ENCODE measurements at regions not wholly inside any gene's neighbourhood (a gene's known extent, or its start where the extent isn't known, plus 50 kb on each side); places are given as distances from the start of the nearest gene placed in this dataset.

- DNase-seq = no peak
- intact Hi-C loops (cut with DNase I; ENCODE audit: low total_unique reads) = no loop called here
- H3K27me3 ChIP-seq (replicated peaks in 1 of 7) = peaks cover 0 to 11% (median 0%) of the 10 kb centered on the region in 7 donors
- H3K4me3 ChIP-seq = no peak overlapping the region
- no peaks in the 10 kb centered on the region for H3K36me3 ChIP-seq
- WGBS, 5 donors = 64 to 68% (median 67%) methylated on average over 7 of the region's 7 CpGs
- peak overlapping the region in 3 of 8 donors; percentile 1 to 46 (median 23) for H3K27ac ChIP-seq
- peaks cover 0 to 9% (median 6%) of the 10 kb centered on the region in 6 donors for H3K4me1 ChIP-seq
- H3K9me3 ChIP-seq = no peaks in the 10 kb centered on the region
- TF ChIP-seq CTCF (IDR thresholded peaks at IDR 0.05 in 8 of 11, conservative IDR thresholded peaks at IDR 0.05 in 3 of 11) = no peak
- TF ChIP-seq POLR2A (IDR thresholded peaks at IDR 0.05) = no peak
- TF ChIP-seq POLR2AphosphoS5 (IDR thresholded peaks at IDR 0.05) = no peak
These were observed 141.6 kb upstream of the SPRY4 start for GRCh38 chr5:142466195-142466971.

GRCh38 chr5:142465476-142465875, 140.7 kb upstream of the SPRY4 start:
- intact Hi-C loops (cut with DNase I; ENCODE audit: low total_unique reads) = no loop called here
- peak overlapping the region in 1 of 8 donors; percentile 46 for H3K27ac ChIP-seq
- H3K36me3 ChIP-seq = no peaks in the 10 kb centered on the region
- H3K9me3 ChIP-seq = no peaks in the 10 kb centered on the region
- DNase-seq = no peak
- peaks cover 0 to 11% (median 0%) of the 10 kb centered on the region in 7 donors for H3K27me3 ChIP-seq (replicated peaks in 1 of 7)
- peaks cover 0 to 9% (median 6%) of the 10 kb centered on the region in 6 donors for H3K4me1 ChIP-seq
- TF ChIP-seq POLR2A (IDR thresholded peaks at IDR 0.05) (no peak), CTCF (IDR thresholded peaks at IDR 0.05 in 8 of 11, conservative IDR thresholded peaks at IDR 0.05 in 3 of 11) (no peak), POLR2AphosphoS5 (IDR thresholded peaks at IDR 0.05) (no peak)
- WGBS, 5 donors = 68 to 96% (median 76%) methylated on average over 1 of the region's 1 CpG
- H3K4me3 ChIP-seq = no peak overlapping the region

- Histone ChIP-seq H3K9me3 (peaks cover 0 to 7% (median 4%) of the 10 kb centered on the region in 8 donors), H3K27me3 (replicated peaks in 1 of 7) (peaks cover 0 to 11% (median 0%) of the 10 kb centered on the region in 7 donors), H3K4me1 (peaks cover 0 to 9% (median 6%) of the 10 kb centered on the region in 6 donors), H3K4me3 (no peak overlapping the region), H3K27ac (no peak overlapping the region), H3K36me3 (no peaks in the 10 kb centered on the region)
- TF ChIP-seq POLR2A (IDR thresholded peaks at IDR 0.05) = no peak
- no peak for TF ChIP-seq CTCF (IDR thresholded peaks at IDR 0.05 in 8 of 11, conservative IDR thresholded peaks at IDR 0.05 in 3 of 11)
- TF ChIP-seq POLR2AphosphoS5 (IDR thresholded peaks at IDR 0.05) = no peak
- no peak for DNase-seq
- intact Hi-C loops (cut with DNase I; ENCODE audit: low total_unique reads) = no loop called here
- 87 to 98% (median 93%) methylated on average over 2 of the region's 2 CpGs for WGBS, 5 donors
These were observed 139.1 kb upstream of the SPRY4 start for GRCh38 chr5:142463904-142464303.

- Histone ChIP-seq H3K27me3 (replicated peaks in 1 of 7) (peaks cover 0 to 8% (median 0%) of the 10 kb centered on the region in 7 donors), H3K4me1 (peaks cover 0 to 3% (median 0%) of the 10 kb centered on the region in 6 donors), H3K9me3 (peaks cover 0 to 23% (median 8%) of the 10 kb centered on the region in 8 donors), H3K4me3 (no peak overlapping the region), H3K36me3 (no peaks in the 10 kb centered on the region), H3K27ac (no peak overlapping the region)
- TF ChIP-seq CTCF (IDR thresholded peaks at IDR 0.05 in 8 of 11, conservative IDR thresholded peaks at IDR 0.05 in 3 of 11) (no peak), POLR2AphosphoS5 (IDR thresholded peaks at IDR 0.05) (no peak), POLR2A (IDR thresholded peaks at IDR 0.05) (no peak)
- no peak for DNase-seq
- intact Hi-C loops (cut with DNase I; ENCODE audit: low total_unique reads) = no loop called here
- WGBS, 5 donors = 76 to 95% (median 79%) methylated on average over 5 of the region's 5 CpGs
These were observed 136.3 kb upstream of the SPRY4 start for GRCh38 chr5:142461028-142461590.
